H1 (cell line): ENCODE measurements at regions not wholly inside any gene's neighbourhood (a gene's known extent, or its start where the extent isn't known, plus 50 kb on each side); places are given as distances from the start of the nearest gene placed in this dataset.
A peak's percentile ranks its signal among the peaks of the same experiment; 100 is the strongest.

ENCODE experiments used
- CTCF ChIA-PET: fragments of 300-600 bp; sonication (Branson Sonifier 250); formaldehyde crosslinking; loops from one replicate; lab custom pipeline; 2021; ENCODE audit not compliant: partially characterized antibody; lab: Charles Lee
- POLR2A ChIA-PET: fragments of 300-600 bp; sonication (Branson Sonifier 250); formaldehyde crosslinking; loops from one replicate; lab custom pipeline; 2021; ENCODE audit warnings: inconsistent platforms; ENCODE audit not compliant: partially characterized antibody; lab: Charles Lee
- DNase-seq, 2 experiments: peaks; one replicate each; pipeline versions ENCODE4 v3.0.0 to v3.0.0-alpha.2; 2010 to 2022; ENCODE audit warnings: low spot score in 2 of 2, low read depth in 1 of 2, mixed read lengths in 1 of 2
- FAIRE-seq: peaks from 2 replicates; lab custom pipeline; 2011; peaks lifted over from hg19 to GRCh38; lab: Jason Lieb, UNC
- H2AFZ ChIP-seq: 2 replicates; pipeline ENCODE4 v1.8.1; 2012; ENCODE audit warnings: low read length, inconsistent platforms
- H2AK5ac ChIP-seq: 2 replicates; pipeline ENCODE4 v1.6.1; 2013; ENCODE audit warnings: low read depth, low read length
- H2BK120ac ChIP-seq: replicated peaks from 2 replicates; pipeline ENCODE3; 2013; ENCODE audit warnings: low read depth, low read length, inconsistent platforms
- H2BK12ac ChIP-seq: 2 replicates; pipeline ENCODE4 v1.6.1; 2013; ENCODE audit warnings: low read depth, low read length
- H2BK15ac ChIP-seq: 2 replicates; pipeline ENCODE4 v1.6.1; 2013; ENCODE audit warnings: low read length
- H2BK20ac ChIP-seq: 2 replicates; pipeline ENCODE4 v1.6.1; 2013; ENCODE audit warnings: low read length
- H2BK5ac ChIP-seq: 2 replicates; pipeline ENCODE4 v1.6.1; 2013; ENCODE audit warnings: low read depth, low read length
- H3K14ac ChIP-seq: 2 replicates; pipeline ENCODE4 v1.6.1; 2013; ENCODE audit warnings: inconsistent platforms; ENCODE audit not compliant: insufficient read length
- H3K18ac ChIP-seq: 2 replicates; pipeline ENCODE4 v1.6.1; 2013; ENCODE audit warnings: low read length; ENCODE audit errors: extremely low read depth
- H3K23ac ChIP-seq: 2 replicates; pipeline ENCODE4 v1.6.1; 2013; ENCODE audit warnings: inconsistent platforms; ENCODE audit not compliant: insufficient read length
- H3K23me2 ChIP-seq: 2 replicates; pipeline ENCODE4 v1.6.1; 2013; ENCODE audit warnings: low read depth, low read length
- H3K27ac ChIP-seq: 2 replicates; pipeline ENCODE4 v1.6.1; 2011; ENCODE audit warnings: low read depth, low read length, inconsistent platforms
- H3K27me3 ChIP-seq, 4 experiments: replicated peaks in 1 of 4; 1 replicate in 1 of 4; 2 replicates in 3 of 4; pipeline versions ENCODE4 v1.6.1 to v1.8.1; 2011 to 2013; ENCODE audit warnings: low read length in 3 of 4, mild to moderate bottlenecking in 3 of 4, inconsistent platforms in 2 of 4, mixed read lengths in 2 of 4, moderate library complexity in 1 of 4; ENCODE audit not compliant: control insufficient read depth in 3 of 4, insufficient read depth in 3 of 4; ENCODE audit errors: extremely low read depth in 1 of 4
- H3K36me3 ChIP-seq, 4 experiments: 2 replicates each; pipeline versions ENCODE4 v1.6.1 to v1.8.1; 2011 to 2013; ENCODE audit warnings: mild to moderate bottlenecking in 4 of 4, low read length in 3 of 4, moderate library complexity in 2 of 4, control low read depth in 1 of 4, inconsistent platforms in 1 of 4; ENCODE audit not compliant: insufficient read depth in 4 of 4, control insufficient read depth in 2 of 4
- H3K4ac ChIP-seq: replicated peaks from 2 replicates; pipeline ENCODE3; 2013; ENCODE audit warnings: low read length, low read depth, mixed read lengths, inconsistent platforms; ENCODE audit not compliant: insufficient read length
- H3K4me1 ChIP-seq, 4 experiments: replicated peaks in 1 of 4; 1 replicate in 1 of 4; 2 replicates in 3 of 4; pipeline versions ENCODE4 v1.6.1 to v1.8.1; 2011 to 2013; ENCODE audit warnings: low read length in 3 of 4, inconsistent platforms in 2 of 4, mixed read lengths in 1 of 4; ENCODE audit not compliant: insufficient read depth in 4 of 4, control insufficient read depth in 3 of 4
- H3K4me2 ChIP-seq, 2 experiments: 2 replicates each; pipeline versions ENCODE4 v1.6.1 to v1.8.1; 2011 to 2013; ENCODE audit warnings: low read depth in 2 of 2, low read length in 2 of 2, control low read depth in 1 of 2, inconsistent platforms in 1 of 2, mild to moderate bottlenecking in 1 of 2; ENCODE audit not compliant: insufficient read depth in 1 of 2
- H3K4me3 ChIP-seq, 4 experiments: fragments of 200-600, 300-600 bp in 1 of 4; sonication (generic), shearing (Covaris generic), sonication (Bioruptor Twin) in 1 of 4; 2 replicates each; pipeline versions ENCODE4 v1.5.1 to v1.8.1; 2011 to 2016; ENCODE audit warnings: low read length in 4 of 4, low read depth in 3 of 4, control low read depth in 2 of 4, inconsistent platforms in 2 of 4, mild to moderate bottlenecking in 2 of 4, mixed read lengths in 1 of 4, moderate library complexity in 1 of 4; ENCODE audit not compliant: insufficient read depth in 2 of 4; ENCODE audit errors: extremely low read depth in 1 of 4
- H3K56ac ChIP-seq: replicated peaks from 2 replicates; pipeline ENCODE3; 2013; ENCODE audit warnings: low read depth, mild to moderate bottlenecking, mixed read lengths, low read length, inconsistent platforms; ENCODE audit not compliant: insufficient read length
- H3K79me1 ChIP-seq: 2 replicates; pipeline ENCODE4 v1.6.1; 2013; ENCODE audit warnings: low read depth, low read length, control low read depth
- H3K79me2 ChIP-seq, 2 experiments: 2 replicates each; pipeline versions ENCODE4 v1.6.1 to v1.8.1; 2012 to 2013; ENCODE audit warnings: low read length in 2 of 2, mild to moderate bottlenecking in 2 of 2, inconsistent platforms in 1 of 2; ENCODE audit not compliant: insufficient read depth in 2 of 2, control insufficient read depth in 1 of 2
- H3K9ac ChIP-seq, 4 experiments: replicated peaks in 1 of 4; 1 replicate in 1 of 4; 2 replicates in 3 of 4; pipeline versions ENCODE4 v1.6.1 to v1.8.1; 2011 to 2013; ENCODE audit warnings: low read depth in 3 of 4, low read length in 3 of 4, control low read depth in 2 of 4, mild to moderate bottlenecking in 2 of 4, moderate library complexity in 2 of 4, inconsistent platforms in 1 of 4; ENCODE audit errors: extremely low read depth in 1 of 4
- H3K9me3 ChIP-seq, 2 experiments: 2 replicates each; pipeline versions ENCODE4 v1.6.1 to v1.8.1; 2012 to 2013; ENCODE audit warnings: mild to moderate bottlenecking in 2 of 2, moderate library complexity in 2 of 2, control low read depth in 1 of 2, inconsistent platforms in 1 of 2, low read depth in 1 of 2, low read length in 1 of 2, mixed read lengths in 1 of 2; ENCODE audit not compliant: insufficient read depth in 2 of 2
- H4K20me1 ChIP-seq, 2 experiments: replicated peaks in 1 of 2; 2 replicates each; pipeline versions ENCODE3 to v1.8.1; 2011 to 2013; ENCODE audit warnings: inconsistent platforms in 2 of 2, low read length in 2 of 2, mild to moderate bottlenecking in 1 of 2; ENCODE audit not compliant: insufficient read depth in 2 of 2, control insufficient read depth in 1 of 2
- H4K5ac ChIP-seq: 2 replicates; pipeline ENCODE4 v1.6.1; 2013; ENCODE audit warnings: low read length, low read depth, mixed read lengths, inconsistent platforms; ENCODE audit not compliant: insufficient read length
- H4K8ac ChIP-seq: 2 replicates; pipeline ENCODE4 v1.8.0; 2013; ENCODE audit warnings: mild to moderate bottlenecking, moderate library complexity, low read length, inconsistent platforms; ENCODE audit not compliant: insufficient read depth; ENCODE audit errors: extremely low read depth
- H4K91ac ChIP-seq: replicated peaks from 2 replicates; pipeline ENCODE3; 2013; ENCODE audit warnings: low read length, mixed read lengths, inconsistent platforms; ENCODE audit not compliant: insufficient read length
- E2F6 ChIP-seq: IDR thresholded peaks from 2 replicates; pipeline ENCODE4 v1.6.1; 2012; ENCODE audit warnings: inconsistent platforms
- EP300 ChIP-seq, 2 experiments: IDR thresholded peaks; 1 replicate in 1 of 2; 2 replicates in 1 of 2; pipeline ENCODE4 v1.6.1; 2011 to 2012; ENCODE audit warnings: low read depth in 2 of 2, low read length in 2 of 2, mild to moderate bottlenecking in 2 of 2, borderline replicate concordance in 1 of 2, inconsistent platforms in 1 of 2, moderate library complexity in 1 of 2
- GABPA ChIP-seq: IDR thresholded peaks from 2 replicates; pipeline ENCODE4 v1.6.1; 2011; ENCODE audit warnings: mild to moderate bottlenecking, low read length, moderate library complexity, borderline replicate concordance; ENCODE audit not compliant: insufficient read depth
- JUND ChIP-seq: IDR thresholded peaks from 2 replicates; pipeline ENCODE4 v1.6.1; 2011; ENCODE audit warnings: mild to moderate bottlenecking, improper control_type of control experiment, low read length
- POLR2A ChIP-seq, 2 experiments: IDR thresholded peaks; 1 replicate in 1 of 2; 2 replicates in 1 of 2; pipeline ENCODE4 v1.6.1; 2011; ENCODE audit warnings: low read depth in 2 of 2, low read length in 2 of 2, mild to moderate bottlenecking in 2 of 2; ENCODE audit errors: control extremely low read depth in 1 of 2
- POLR2AphosphoS5 ChIP-seq: IDR thresholded peaks from 2 replicates; pipeline ENCODE4 v1.6.1; 2011; ENCODE audit warnings: low read depth, low read length
- POU5F1 ChIP-seq: IDR thresholded peaks from 2 replicates; pipeline ENCODE4 v1.6.1; 2011; ENCODE audit warnings: low read depth, mild to moderate bottlenecking, low read length, moderate library complexity
- SUZ12 ChIP-seq: fragments of 200-600 bp; sonication (generic); IDR thresholded peaks from 2 replicates; pipeline ENCODE4 v1.6.1; 2012; ENCODE audit warnings: mild to moderate bottlenecking, inconsistent platforms, low read length, moderate library complexity, mixed read lengths
- TCF12 ChIP-seq: IDR thresholded peaks from 2 replicates; pipeline ENCODE4 v1.6.1; 2011; ENCODE audit warnings: low read depth, mild to moderate bottlenecking, low read length
- WGBS, 2 experiments: shearing (Covaris generic) in 1 of 2; methylation state at CpG; one replicate each; pipeline versions ENCODE4 v1.1.6 to v1.1.7; 2013 to 2015; ENCODE audit warnings: low lambda C conversion rate in 2 of 2, mixed read lengths in 2 of 2, inconsistent platforms in 1 of 2, low coverage in 1 of 2, missing lambda C conversion rate in 1 of 2; ENCODE audit not compliant: insufficient replicate concordance in 2 of 2, insufficient coverage in 1 of 2, insufficient read length in 1 of 2; ENCODE audit errors: extremely low coverage in 1 of 2, missing lambda C conversion rate in 1 of 2; 5-methylcytosine and 5-hydroxymethylcytosine counted together

DNA sequence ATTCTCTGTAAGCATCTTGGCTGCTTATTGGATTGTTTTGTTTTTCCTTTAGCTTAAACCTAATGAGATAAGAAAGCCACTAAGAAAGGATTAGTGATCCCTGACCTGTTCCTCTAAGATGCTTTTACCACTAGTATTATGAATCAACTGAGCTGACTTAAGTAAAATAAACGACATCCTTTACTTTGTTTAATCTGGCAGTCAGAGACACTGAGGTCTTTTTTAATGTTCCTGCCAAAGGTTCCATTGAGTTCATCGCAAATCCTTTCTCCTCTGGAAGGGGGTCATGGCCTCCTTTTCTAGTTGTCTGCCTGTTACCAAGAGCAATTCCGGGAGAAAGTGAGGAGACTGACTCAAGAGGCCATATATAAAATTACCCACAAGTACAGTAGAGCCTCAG lies 1038.3 kb upstream of the SLIT2 start:
- Histone ChIP-seq H3K18ac (no peak overlapping the region), H3K4ac (no peak overlapping the region), H4K5ac (no peak overlapping the region), H2BK15ac (no peak overlapping the region), H3K9ac (no peak overlapping the region), H4K8ac (no peak overlapping the region), H3K4me2 (no peak overlapping the region), H3K79me2 (no peaks in the 10 kb centered on the region), H3K27me3 (no peaks in the 10 kb centered on the region), H3K79me1 (no peaks in the 10 kb centered on the region), H2BK12ac (no peak overlapping the region), H2BK120ac (no peak overlapping the region), H4K91ac (no peak overlapping the region), H3K23me2 (no peaks in the 10 kb centered on the region), H3K14ac (no peak overlapping the region), H4K20me1 (no peaks in the 10 kb centered on the region), H3K27ac (no peak overlapping the region), H3K4me1 (no peaks in the 10 kb centered on the region), H2BK5ac (no peak overlapping the region), H3K56ac (no peak overlapping the region), H3K9me3 (no peaks in the 10 kb centered on the region), H3K4me3 (no peak overlapping the region), H3K23ac (no peak overlapping the region), H2BK20ac (no peak overlapping the region), H3K36me3 (no peaks in the 10 kb centered on the region; a peak in 1 of 8 replicates), H2AK5ac (no peak overlapping the region), H2AFZ (peak overlapping the region; percentile 11; the same call in 1 of the 2 replicates)
- DNase-seq (no peak), FAIRE-seq (no peak)
- ChIA-PET POLR2A (no interaction called here), CTCF (no interaction called here)
- 89% methylated on average over 3 of the region's 3 CpGs; no CpG with 5 or more reads in 1 of the 2 experiments for WGBS, 2 experiments
- TF ChIP-seq POU5F1, result no peak
- no peak for TF ChIP-seq JUND
- TF ChIP-seq TCF12, result no peak
- TF ChIP-seq E2F6, result no peak
- TF ChIP-seq POLR2A (IDR thresholded peaks at IDR 0.05; ENCODE audit: control extremely low read depth in 1 of 2, low read depth in 2 of 2, low read length in 2 of 2), result no peak
- TF ChIP-seq POLR2AphosphoS5, result no peak
- no peak for TF ChIP-seq EP300 (IDR thresholded peaks at IDR 0.05; ENCODE audit: borderline replicate concordance in 1 of 2, low read depth in 2 of 2, low read length in 2 of 2)
- TF ChIP-seq GABPA, result no peak
- TF ChIP-seq SUZ12, result no peak
